H7 (cell line): ENCODE measurements at regions not wholly inside any gene's neighbourhood (a gene's known extent, or its start where the extent isn't known, plus 50 kb on each side); places are given as distances from the start of the nearest gene placed in this dataset.

Source experiments
- DNase-seq: peaks from one replicate; pipeline ENCODE4 v3.0.0; 2012
- H3K27me3 ChIP-seq: 2 replicates; pipeline ENCODE4 v1.6.0; 2011; ENCODE audit warnings: mild to moderate bottlenecking, low read length; ENCODE audit not compliant: control insufficient read depth, insufficient read depth
- H3K36me3 ChIP-seq: replicated peaks from 2 replicates; pipeline ENCODE4 v1.5.1; 2011; ENCODE audit warnings: low read length; ENCODE audit not compliant: control insufficient read depth, insufficient read depth
- H3K4me3 ChIP-seq: 2 replicates; pipeline ENCODE4 v1.5.1; 2011; ENCODE audit warnings: low read depth, mild to moderate bottlenecking, control low read depth, low read length, moderate library complexity; ENCODE audit not compliant: insufficient read depth

DNA sequence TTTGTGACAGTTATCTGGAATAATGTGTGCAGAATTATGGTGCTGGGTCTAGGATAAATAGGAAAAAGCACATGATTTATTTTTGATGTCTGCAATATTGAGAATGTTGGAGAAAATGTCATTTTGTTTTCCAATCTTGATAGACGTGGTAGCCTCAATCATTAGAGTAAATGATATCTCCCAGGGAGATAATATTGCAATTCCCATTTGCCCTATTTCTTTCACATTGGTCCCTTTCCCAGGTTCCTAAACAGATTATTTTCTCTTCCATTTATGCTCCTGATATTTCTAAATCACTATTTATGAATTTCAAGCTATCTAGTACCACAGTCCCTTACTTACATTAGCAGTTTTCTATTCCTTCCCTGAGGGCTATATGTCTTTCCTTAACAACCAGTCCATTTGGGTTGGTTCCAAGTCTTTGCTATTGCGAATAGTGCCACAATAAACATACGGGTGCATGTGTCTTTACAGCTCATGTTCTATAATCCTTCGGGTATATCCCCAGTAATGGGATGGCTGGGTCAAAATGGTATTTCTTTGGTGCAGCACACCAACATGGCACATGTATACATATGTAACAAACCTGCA lies 447.3 kb downstream of the PLA2G4A start:
- Histone ChIP-seq H3K36me3 (no peaks in the 10 kb centered on the region), H3K27me3 (no peaks in the 10 kb centered on the region), H3K4me3 (no peak overlapping the region)
- DNase-seq: no peak

DNA sequence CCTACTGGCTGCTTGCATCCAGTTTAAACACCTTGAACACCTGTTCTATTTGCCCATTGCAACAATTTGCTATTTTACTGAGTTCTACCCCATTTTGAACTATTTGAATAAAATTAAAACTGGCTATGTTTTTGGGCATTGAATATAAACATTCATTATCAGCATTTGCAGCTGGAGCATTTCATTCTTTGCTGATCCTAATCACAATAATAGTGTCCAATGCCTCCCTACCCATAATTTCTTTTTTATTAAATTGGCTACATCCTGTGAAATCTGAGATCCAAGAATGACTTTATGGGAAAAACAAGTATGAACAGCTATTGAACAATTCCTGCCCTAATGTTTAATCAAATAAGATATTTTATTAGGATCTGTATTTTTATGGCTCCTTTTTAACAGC lies 447.9 kb downstream of the PLA2G4A start:
- no peak for DNase-seq
- no peak overlapping the region for H3K4me3 ChIP-seq
- H3K27me3 ChIP-seq: no peaks in the 10 kb centered on the region
- H3K36me3 ChIP-seq: no peaks in the 10 kb centered on the region

DNA sequence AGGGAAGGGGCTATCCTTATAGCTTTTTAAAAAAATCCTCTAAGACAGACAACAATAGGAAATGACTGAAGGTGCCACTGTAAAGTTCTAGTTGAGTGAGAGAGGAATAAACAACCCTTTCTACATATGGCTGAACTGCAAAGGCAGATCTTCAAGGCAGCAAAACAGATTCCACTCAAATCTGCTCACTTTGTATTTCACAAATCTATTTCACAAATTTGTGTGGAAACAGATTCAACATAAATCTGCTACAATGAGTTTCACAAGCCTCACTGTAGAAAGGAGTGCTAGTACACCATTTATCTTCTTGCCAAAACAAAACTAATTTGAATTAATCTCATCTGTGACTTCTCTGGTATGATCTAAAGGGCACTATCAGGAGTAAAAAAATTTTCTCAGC lies 451.3 kb downstream of the PLA2G4A start:
- Histone ChIP-seq H3K36me3 (no peaks in the 10 kb centered on the region), H3K27me3 (no peaks in the 10 kb centered on the region), H3K4me3 (no peak overlapping the region)
- no peak for DNase-seq

DNA sequence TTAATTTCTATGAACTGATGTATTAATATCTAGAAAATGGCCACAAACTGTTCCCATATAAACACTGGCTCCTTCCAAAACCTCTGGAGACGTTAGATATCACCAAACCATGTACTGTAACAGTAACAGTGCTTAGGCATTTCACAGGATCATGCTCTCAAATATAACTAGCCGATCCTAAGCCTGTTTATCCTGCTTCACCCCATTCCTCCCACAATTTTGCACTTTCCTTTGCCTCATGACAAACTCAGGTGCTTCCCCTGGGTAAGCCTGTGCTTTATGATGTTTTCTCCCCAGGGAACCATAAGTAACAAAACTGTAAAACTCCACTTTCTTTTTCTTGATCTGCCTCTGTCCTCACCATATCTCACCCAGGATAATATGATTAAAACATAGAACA lies 452.3 kb downstream of the PLA2G4A start:
- Histone ChIP-seq H3K4me3 (no peak overlapping the region), H3K36me3 (no peaks in the 10 kb centered on the region), H3K27me3 (no peaks in the 10 kb centered on the region)
- DNase-seq: no peak

DNA sequence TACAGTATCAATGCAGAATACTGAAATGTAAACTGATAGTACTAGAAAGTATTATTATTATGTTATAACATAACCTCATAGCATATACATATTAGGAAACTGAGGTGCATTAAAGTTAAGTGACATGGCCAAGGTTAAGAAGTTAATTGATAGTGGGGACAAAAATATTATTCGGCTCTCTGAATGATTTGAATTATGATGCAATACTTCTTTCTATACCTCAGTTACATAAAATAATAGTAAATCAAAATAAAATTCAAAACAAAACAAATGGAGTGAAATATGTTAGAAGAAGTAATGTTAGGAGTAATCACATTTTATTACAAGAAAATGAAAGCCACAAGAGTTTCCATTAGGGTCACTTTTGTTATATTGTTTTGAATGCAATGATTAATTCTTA lies 455.2 kb downstream of the PLA2G4A start:
- Histone ChIP-seq H3K27me3 (no peaks in the 10 kb centered on the region), H3K36me3 (no peaks in the 10 kb centered on the region), H3K4me3 (no peak overlapping the region)
- no peak for DNase-seq

DNA sequence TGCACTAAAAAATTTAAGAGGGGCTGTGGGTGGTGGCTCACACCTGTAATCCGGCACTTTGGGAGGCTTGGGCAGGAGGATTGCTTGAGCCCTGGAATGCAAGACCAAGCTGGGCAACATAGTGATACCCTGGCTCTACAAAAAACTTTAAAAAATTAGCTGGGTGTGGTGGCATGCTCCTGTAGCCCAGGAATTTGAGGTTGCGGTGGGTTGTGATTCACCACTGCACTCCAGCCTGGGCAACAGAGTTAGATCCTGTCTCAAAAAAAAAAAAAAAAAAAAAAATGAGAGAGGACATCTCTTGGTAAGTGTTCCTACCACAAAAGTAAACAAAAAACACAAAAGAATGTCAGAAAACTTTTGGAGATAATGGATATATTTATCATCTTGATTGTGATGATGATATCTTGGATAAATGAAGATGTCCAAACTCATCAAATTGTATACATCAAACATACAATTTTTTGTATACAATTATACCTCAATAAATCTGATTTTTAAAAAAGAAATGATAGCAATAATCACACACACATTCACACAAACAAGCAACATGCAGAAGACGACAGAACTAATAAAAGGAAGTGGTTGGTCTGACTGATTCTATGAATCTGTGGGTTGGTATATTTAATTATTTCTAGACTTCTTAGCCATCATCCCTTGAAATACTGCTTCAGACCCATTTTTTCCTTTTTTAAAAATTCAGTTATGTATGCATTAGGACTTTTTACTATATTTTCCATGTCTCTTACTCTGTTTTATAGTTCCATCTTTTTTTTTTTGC lies 465.9 kb downstream of the PLA2G4A start:
- H3K36me3 ChIP-seq: no peaks in the 10 kb centered on the region
- no peaks in the 10 kb centered on the region for H3K27me3 ChIP-seq
- H3K4me3 ChIP-seq: no peak overlapping the region
- DNase-seq: no peak

DNA sequence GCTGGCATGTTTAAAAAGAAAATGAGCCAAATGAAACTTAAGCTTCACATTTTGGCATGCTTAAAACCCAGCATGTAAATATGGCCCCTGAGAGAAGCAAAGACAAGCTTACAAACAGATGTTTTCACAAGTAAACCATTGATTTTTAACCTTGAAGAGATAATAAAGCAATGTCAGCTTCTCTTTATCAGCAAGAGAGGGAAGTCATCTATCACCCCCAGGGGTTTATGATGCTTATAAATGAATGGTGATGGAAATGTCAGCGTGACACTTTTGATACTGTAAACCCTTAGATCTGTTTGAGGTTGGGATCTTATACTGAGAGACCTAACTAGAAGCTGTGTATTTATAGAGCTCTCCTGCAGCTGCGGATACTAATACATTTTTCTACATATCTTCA lies 471.3 kb downstream of the PLA2G4A start:
- no peaks in the 10 kb centered on the region for H3K36me3 ChIP-seq
- H3K27me3 ChIP-seq: no peaks in the 10 kb centered on the region
- DNase-seq: no peak
- H3K4me3 ChIP-seq: no peak overlapping the region

DNA sequence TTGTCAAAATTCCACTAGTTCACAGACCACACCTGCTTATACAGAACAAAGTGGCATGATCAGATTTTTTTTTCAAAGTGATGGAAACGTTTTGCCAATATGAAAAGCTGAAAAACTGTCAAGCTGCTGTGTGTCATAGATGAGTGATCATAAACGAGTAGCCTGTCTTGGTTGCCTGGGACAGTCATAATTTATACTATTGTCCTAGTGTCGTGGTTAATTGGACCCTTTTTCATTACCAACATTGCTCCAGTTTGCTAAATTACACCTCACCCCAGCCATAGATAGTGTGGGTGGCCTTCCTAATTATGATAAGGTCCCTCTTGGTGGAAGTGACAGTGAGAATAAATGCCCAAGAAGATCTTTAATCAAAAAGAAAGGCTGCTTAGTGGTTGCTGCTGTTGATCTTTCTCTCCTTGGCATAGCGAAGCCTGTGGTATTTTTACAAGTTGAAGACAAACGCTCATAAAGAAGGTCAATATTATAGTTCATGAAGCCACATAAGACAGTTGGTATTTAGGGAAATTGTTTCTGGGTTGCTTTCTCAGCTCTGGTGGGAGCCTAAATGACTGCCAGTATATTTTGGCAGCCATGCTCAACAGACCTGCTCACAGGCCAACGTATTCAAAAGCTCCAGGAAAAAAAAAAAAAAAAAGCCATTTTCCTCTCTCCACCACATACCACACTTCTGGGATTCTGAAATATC lies 478.1 kb downstream of the PLA2G4A start:
- Histone ChIP-seq H3K4me3 (no peak overlapping the region), H3K36me3 (no peaks in the 10 kb centered on the region)

DNA sequence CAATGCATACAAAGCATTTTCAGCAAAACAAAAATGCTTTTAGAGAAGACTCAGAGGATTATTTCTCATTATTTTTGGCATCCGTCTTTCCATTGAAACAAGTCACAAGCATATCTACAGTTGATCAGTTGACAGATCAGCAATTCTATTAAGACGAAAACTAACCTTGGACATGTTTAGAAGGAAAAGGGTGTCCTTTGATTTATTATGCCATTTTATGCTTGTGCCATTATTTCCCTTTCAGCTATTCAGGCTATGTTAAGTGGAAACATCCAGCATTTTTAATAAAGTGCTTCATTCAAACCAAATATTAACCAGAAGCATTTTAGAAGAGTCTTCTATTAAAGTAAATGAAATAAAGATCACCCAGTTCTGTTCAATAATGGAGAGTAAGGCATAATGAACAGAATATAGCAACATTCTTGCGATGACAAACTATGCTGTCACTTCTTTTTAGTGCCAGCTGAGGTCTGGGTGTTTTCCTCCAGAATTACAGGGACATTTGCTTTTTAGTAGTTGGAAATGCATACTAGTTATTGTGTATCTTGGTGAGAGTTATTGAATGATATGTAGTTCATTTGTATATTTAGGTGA lies 481.4 kb downstream of the PLA2G4A start:
- H3K27me3 ChIP-seq: no peaks in the 10 kb centered on the region
- H3K36me3 ChIP-seq: no peaks in the 10 kb centered on the region
- no peak for DNase-seq
- no peak overlapping the region for H3K4me3 ChIP-seq

More for the DNA sequence above, 478.1 kb downstream of the PLA2G4A start:
- no peaks in the 10 kb centered on the region for H3K27me3 ChIP-seq
- no peak for DNase-seq

DNA sequence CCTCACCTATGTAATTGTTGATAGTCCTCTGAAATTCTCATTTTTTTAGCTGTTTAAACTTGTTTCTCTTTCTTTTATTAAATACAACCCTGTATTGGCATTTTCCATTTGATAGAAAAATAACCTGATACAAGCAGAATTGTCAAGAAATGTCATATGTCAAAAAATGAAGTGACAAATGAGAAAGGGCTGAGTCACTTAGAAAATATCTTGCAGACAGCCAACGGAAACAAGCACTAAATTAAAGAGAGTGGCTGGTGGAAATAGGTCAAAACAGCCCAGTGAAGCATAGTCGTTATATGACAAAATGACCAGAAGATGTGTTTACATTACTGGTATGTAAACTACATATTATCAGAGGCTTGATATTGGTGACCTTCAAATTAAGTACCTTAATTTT lies 484.4 kb downstream of the PLA2G4A start:
- DNase-seq: no peak
- H3K4me3 ChIP-seq: no peak overlapping the region
- H3K27me3 ChIP-seq: no peaks in the 10 kb centered on the region
- no peaks in the 10 kb centered on the region for H3K36me3 ChIP-seq

DNA sequence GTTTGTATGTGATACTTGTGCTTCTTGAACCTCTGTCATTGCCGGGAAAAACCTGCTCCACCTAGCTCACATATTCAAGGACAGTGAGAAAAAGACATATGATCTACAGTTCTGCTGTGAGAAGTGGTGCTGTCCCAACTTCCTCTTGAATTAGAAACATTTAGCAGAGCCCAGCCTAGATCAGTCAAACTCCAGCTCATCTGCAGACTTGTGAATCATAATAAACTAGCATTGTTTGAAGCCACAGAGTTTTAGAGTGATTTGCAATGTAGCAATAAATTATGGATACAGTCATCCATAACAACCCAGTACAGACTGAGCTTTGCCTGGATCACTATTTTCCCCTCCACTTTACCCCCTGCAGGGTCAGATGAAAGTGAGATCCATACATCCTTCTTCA lies 497.8 kb downstream of the PLA2G4A start:
- Histone ChIP-seq H3K4me3 (no peak overlapping the region), H3K36me3 (no peaks in the 10 kb centered on the region), H3K27me3 (no peaks in the 10 kb centered on the region)
- DNase-seq: no peak

DNA sequence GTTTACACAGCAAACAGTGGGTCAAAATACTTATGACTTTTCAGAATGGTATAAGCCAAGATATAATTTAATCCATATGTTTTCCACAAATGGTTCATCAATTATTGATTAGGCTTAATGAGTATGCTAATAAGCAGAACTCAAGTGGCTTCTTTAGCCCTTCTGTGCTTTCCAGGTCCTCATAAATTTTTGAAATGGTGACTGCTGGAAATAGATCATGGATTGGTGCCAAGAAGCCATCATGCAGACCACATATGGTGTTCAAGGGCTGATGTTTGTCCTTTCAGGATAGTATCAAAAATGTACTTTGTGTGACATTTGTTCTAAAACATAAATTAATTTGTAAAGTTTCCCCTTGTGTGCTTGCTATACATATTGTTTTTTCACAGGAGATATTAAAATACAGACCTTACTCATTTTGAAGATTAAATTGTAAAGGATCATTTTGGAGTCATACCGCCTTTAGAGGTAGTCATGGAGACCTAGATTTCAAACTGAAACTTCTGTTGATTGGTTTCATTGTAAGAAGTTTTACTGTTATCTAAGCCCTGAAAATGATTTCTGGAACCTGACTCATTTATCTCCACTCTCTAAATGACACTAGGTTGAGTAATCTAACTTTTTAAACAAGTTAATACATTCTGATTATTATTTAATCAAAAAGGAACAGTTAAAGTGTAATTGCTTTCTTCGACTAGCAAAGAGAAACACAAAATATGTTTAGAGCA lies 507.9 kb downstream of the PLA2G4A start:
- H3K4me3 ChIP-seq: no peak overlapping the region
- H3K27me3 ChIP-seq: no peaks in the 10 kb centered on the region
- no peak for DNase-seq
- H3K36me3 ChIP-seq: no peaks in the 10 kb centered on the region

DNA sequence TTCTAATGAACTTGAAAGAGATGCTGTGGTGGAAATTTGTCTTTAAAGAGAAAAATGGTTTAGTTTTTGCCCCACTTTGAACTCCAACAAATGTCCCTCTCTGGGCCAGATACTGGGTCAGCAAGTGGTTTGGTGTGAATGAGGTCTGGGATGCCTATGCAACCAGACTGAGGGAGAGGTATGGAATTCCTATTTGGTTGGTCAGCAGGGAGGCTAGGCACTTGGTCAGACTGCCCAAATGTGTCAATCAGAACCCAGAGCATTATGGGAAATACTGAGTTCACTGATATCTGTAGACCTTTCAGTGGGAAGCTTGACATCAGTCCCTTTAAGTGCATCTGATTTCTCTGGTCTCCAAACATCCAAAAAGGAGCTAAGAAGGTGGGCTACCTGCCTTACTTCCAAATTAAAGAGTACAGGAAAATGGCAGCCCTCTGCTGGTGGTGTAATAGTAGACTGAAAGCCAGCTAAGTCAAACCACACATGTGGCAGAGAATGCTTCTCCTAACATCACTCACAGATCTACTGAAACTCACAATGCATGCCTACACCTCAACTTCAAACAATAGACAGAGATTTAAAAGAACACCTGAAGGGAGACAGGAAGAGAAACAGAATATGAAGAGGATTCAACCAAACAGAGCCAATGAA lies 510.1 kb downstream of the PLA2G4A start:
- no peak overlapping the region for H3K4me3 ChIP-seq
- no peak for DNase-seq
- no peaks in the 10 kb centered on the region for H3K27me3 ChIP-seq
- no peaks in the 10 kb centered on the region for H3K36me3 ChIP-seq

DNA sequence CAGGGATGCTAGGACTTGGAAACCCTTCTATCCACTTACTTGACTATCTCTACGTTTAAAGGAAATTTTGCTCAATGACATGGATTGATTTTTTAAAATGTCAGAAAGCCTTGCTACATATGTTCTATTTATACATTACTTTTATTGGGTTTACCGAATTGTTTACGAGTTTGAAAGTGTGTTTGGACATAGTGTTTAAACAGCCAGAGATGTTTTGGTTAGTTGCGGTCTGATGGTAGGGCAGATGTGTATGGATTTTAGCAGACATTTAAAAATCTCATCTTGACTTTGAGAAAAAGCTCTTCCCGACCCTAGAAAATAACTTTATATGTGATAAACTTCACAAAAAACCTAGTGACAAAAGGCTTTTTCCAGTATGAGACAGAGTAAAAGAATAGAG lies 513.7 kb downstream of the PLA2G4A start:
- DNase-seq: no peak
- Histone ChIP-seq H3K27me3 (no peaks in the 10 kb centered on the region), H3K4me3 (no peak overlapping the region), H3K36me3 (no peaks in the 10 kb centered on the region)
